GM18511 (cell line): ENCODE measurements at regions not wholly inside any gene's neighbourhood (a gene's known extent, or its start where the extent isn't known, plus 50 kb on each side); places are given as distances from the start of the nearest gene placed in this dataset.

Source experiments
- ATAC-seq: cut with Tn5 transposase; IDR thresholded peaks from one replicate; pipeline ENCODE4 v1.9.1; 2021; ENCODE audit warnings: mild to moderate bottlenecking, moderate library complexity; ENCODE audit not compliant: unreplicated experiment

- no peak for ATAC-seq
Measured at GRCh38 chr1:217095050-217095622, 371.9 kb upstream of the ESRRG start.

GRCh38 chr1:217091561-217091960, 368.3 kb upstream of the ESRRG start:
- no peak for ATAC-seq

- no peak for ATAC-seq
Measured at GRCh38 chr1:217090060-217090911, 367.1 kb upstream of the ESRRG start.

- no peak for ATAC-seq
Measured at GRCh38 chr1:217089361-217090014, 366.3 kb upstream of the ESRRG start.

- no peak for ATAC-seq
Measured at GRCh38 chr1:217088521-217089284, 365.5 kb upstream of the ESRRG start.

- ATAC-seq = no peak
Measured at GRCh38 chr1:217088011-217088410, 364.8 kb upstream of the ESRRG start.

- ATAC-seq = no peak
Measured at GRCh38 chr1:217079584-217079983, 356.4 kb upstream of the ESRRG start.

- ATAC-seq = no peak
Measured at GRCh38 chr1:217078959-217079358, 355.7 kb upstream of the ESRRG start.

- no peak for ATAC-seq
Measured at GRCh38 chr1:217078078-217078690, 355.0 kb upstream of the ESRRG start.

- ATAC-seq = no peak
Measured at GRCh38 chr1:217077426-217077825, 354.2 kb upstream of the ESRRG start.

GRCh38 chr1:217076902-217077301, 353.7 kb upstream of the ESRRG start:
- no peak for ATAC-seq

- ATAC-seq = no peak
Measured at GRCh38 chr1:217072926-217073325, 349.7 kb upstream of the ESRRG start.

GRCh38 chr1:217067642-217068041, 344.4 kb upstream of the ESRRG start:
- no peak for ATAC-seq

- ATAC-seq = no peak
Measured at GRCh38 chr1:217066794-217067193, 343.6 kb upstream of the ESRRG start.

- ATAC-seq = no peak
Measured at GRCh38 chr1:217063172-217063908, 340.1 kb upstream of the ESRRG start.

- ATAC-seq = no peak
Measured at GRCh38 chr1:217062586-217062985, 339.4 kb upstream of the ESRRG start.

- no peak for ATAC-seq
Measured at GRCh38 chr1:217059401-217059800, 336.2 kb upstream of the ESRRG start.

- no peak for ATAC-seq
Measured at GRCh38 chr1:217053676-217054075, 330.4 kb upstream of the ESRRG start.

GRCh38 chr1:217052626-217053025, 329.4 kb upstream of the ESRRG start:
- no peak for ATAC-seq

- no peak for ATAC-seq
Measured at GRCh38 chr1:217052196-217052595, 329.0 kb upstream of the ESRRG start.
